ENCODE measurements at regions not wholly inside any gene's neighbourhood (a gene's known extent, or its start where the extent isn't known, plus 50 kb on each side); places are given as distances from the start of the nearest gene placed in this dataset.

- TF ChIP-seq CTCF (IDR thresholded peaks at IDR 0.05; ENCODE audit: poor library complexity): no peak
- no peak for TF ChIP-seq EZH2phosphoT487 (IDR thresholded peaks at IDR 0.05; ENCODE audit: low read depth, severe bottlenecking, unreplicated experiment)
Measured at GRCh38 chrX:125193921-125194320, 125.8 kb upstream of the TEX13C start.

All from hepatocyte (in vitro differentiated cells).